PFSK-1 (cell line): ENCODE measurements at regions not wholly inside any gene's neighbourhood (a gene's known extent, or its start where the extent isn't known, plus 50 kb on each side); places are given as distances from the start of the nearest gene placed in this dataset.

Experiments used
- FOXP2 ChIP-seq: optimal IDR thresholded peaks from 2 replicates; pipeline ENCODE3; 2011; ENCODE audit warnings: borderline replicate concordance, control low read depth, inconsistent platforms; ENCODE audit not compliant: insufficient read depth; ENCODE audit errors: extremely low read length, extremely low read depth
- POLR2AphosphoS5 ChIP-seq: IDR thresholded peaks from 2 replicates; pipeline ENCODE4 v1.6.1; 2012; ENCODE audit warnings: low read depth, mild to moderate bottlenecking, control low read depth, low read length, moderate library complexity
- TAF1 ChIP-seq: IDR thresholded peaks from 2 replicates; pipeline ENCODE4 v1.6.1; 2012; ENCODE audit warnings: low read length, control low read depth, borderline replicate concordance; ENCODE audit not compliant: insufficient read depth
- TF ChIP-seq, protein P1 (sequence below), 2 experiments: IDR thresholded peaks; 2 replicates each; pipeline versions ENCODE4 v1.6.1 to v1.8.0; 2011 to 2012; ENCODE audit warnings: low read depth in 2 of 2, low read length in 2 of 2, control low read depth in 1 of 2, inconsistent platforms in 1 of 2, mild to moderate bottlenecking in 1 of 2, moderate library complexity in 1 of 2; ENCODE audit not compliant: insufficient read depth in 1 of 2

DNA sequence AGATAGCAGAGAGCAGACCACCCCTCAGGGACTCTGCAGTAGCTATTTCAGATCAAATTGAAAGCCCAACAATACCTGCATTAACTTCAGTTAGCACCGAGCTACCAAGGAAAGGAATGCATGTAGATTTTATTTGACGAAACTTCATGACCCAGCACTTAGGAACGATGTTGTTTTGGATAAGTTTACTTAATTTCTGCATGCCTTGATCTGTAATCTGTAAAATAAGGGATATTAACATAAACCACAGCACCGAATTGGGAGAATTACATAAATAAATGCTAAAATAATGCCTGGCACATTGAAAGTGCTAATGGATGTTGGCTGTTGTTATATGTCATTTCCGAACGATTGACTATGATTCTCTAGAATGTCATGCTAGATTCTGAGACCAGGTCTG lies 435.8 kb upstream of the CLINT1 start:
- no peak for TF ChIP-seq POLR2AphosphoS5
- TF ChIP-seq TAF1 = no peak
- no peak for TF ChIP-seq FOXP2
- TF ChIP-seq, protein P1, sequence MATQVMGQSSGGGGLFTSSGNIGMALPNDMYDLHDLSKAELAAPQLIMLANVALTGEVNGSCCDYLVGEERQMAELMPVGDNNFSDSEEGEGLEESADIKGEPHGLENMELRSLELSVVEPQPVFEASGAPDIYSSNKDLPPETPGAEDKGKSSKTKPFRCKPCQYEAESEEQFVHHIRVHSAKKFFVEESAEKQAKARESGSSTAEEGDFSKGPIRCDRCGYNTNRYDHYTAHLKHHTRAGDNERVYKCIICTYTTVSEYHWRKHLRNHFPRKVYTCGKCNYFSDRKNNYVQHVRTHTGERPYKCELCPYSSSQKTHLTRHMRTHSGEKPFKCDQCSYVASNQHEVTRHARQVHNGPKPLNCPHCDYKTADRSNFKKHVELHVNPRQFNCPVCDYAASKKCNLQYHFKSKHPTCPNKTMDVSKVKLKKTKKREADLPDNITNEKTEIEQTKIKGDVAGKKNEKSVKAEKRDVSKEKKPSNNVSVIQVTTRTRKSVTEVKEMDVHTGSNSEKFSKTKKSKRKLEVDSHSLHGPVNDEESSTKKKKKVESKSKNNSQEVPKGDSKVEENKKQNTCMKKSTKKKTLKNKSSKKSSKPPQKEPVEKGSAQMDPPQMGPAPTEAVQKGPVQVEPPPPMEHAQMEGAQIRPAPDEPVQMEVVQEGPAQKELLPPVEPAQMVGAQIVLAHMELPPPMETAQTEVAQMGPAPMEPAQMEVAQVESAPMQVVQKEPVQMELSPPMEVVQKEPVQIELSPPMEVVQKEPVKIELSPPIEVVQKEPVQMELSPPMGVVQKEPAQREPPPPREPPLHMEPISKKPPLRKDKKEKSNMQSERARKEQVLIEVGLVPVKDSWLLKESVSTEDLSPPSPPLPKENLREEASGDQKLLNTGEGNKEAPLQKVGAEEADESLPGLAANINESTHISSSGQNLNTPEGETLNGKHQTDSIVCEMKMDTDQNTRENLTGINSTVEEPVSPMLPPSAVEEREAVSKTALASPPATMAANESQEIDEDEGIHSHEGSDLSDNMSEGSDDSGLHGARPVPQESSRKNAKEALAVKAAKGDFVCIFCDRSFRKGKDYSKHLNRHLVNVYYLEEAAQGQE (IDR thresholded peaks at IDR 0.05; ENCODE audit: insufficient read depth in 1 of 2, low read depth in 2 of 2, low read length in 2 of 2) = no peak
